Spinal cord (tissue), 9 donors: ENCODE measurements at regions not wholly inside any gene's neighbourhood (a gene's known extent, or its start where the extent isn't known, plus 50 kb on each side); places are given as distances from the start of the nearest gene placed in this dataset.
"Not testable (repeated sequence)": the region's sequence is repeated elsewhere in the genome, so short reads cannot be mapped to it uniquely, and the experiment has no call there.

Experiments
- DNase-seq, 6 donors: peaks; one replicate each; pipeline versions ENCODE4 v3.0.0 to v3.0.0-alpha.2; 2013 to 2015; ENCODE audit warnings: low spot score in 6 of 6, low read depth in 4 of 6
- H3K27ac ChIP-seq: one replicate; pipeline ENCODE4 v1.5.1; 2013; ENCODE audit warnings: low read depth, low read length, control low read depth
- H3K27me3 ChIP-seq: one replicate; pipeline ENCODE4 v1.6.1; 2013; ENCODE audit warnings: low read length; ENCODE audit not compliant: control insufficient read depth, insufficient read depth
- H3K36me3 ChIP-seq: one replicate; pipeline ENCODE4 v1.6.1; 2013; ENCODE audit warnings: low read length; ENCODE audit not compliant: control insufficient read depth, insufficient read depth
- H3K4me1 ChIP-seq: one replicate; pipeline ENCODE4 v1.6.1; 2013; ENCODE audit warnings: low read length; ENCODE audit not compliant: control insufficient read depth, insufficient read depth
- H3K4me3 ChIP-seq: one replicate; pipeline ENCODE4 v1.5.1; 2013; ENCODE audit warnings: low read depth, low read length, control low read depth
- H3K9me3 ChIP-seq: one replicate; pipeline ENCODE4 v1.6.1; 2013; ENCODE audit warnings: low read length; ENCODE audit not compliant: control insufficient read depth, insufficient read depth
- WGBS: methylation state at CpG from one replicate; pipeline ENCODE4 v1.1.5; 2013; ENCODE audit warnings: missing lambda C conversion rate; ENCODE audit not compliant: insufficient coverage; 5-methylcytosine and 5-hydroxymethylcytosine counted together
- donor health status: healthy.

GRCh38 chr10:47166808-47167581, 133.0 kb upstream of the GDF10 start:
- Histone ChIP-seq H3K27ac (peak overlapping the region; percentile 78), H3K4me1 (peaks cover 23% of the 10 kb centered on the region)
- not testable (repeated sequence) for H3K27me3 ChIP-seq, H3K9me3 ChIP-seq, H3K36me3 ChIP-seq, DNase-seq, H3K4me3 ChIP-seq
- 90% methylated on average over 13 of the region's 17 CpGs for WGBS

GRCh38 chr10:47167591-47167990, 132.4 kb upstream of the GDF10 start:
- no peak overlapping the region for H3K4me3 ChIP-seq
- no peak overlapping the region for H3K27ac ChIP-seq
- no peaks in the 10 kb centered on the region for H3K9me3 ChIP-seq
- H3K4me1 ChIP-seq: peaks cover 23% of the 10 kb centered on the region
- H3K27me3 ChIP-seq: no peaks in the 10 kb centered on the region
- DNase-seq: no peak
- no peaks in the 10 kb centered on the region for H3K36me3 ChIP-seq
- 83% methylated on average over 1 of the region's 2 CpGs for WGBS

GRCh38 chr10:47169581-47169980, 130.4 kb upstream of the GDF10 start:
- Histone ChIP-seq H3K4me3 (no peak overlapping the region), H3K36me3 (no peaks in the 10 kb centered on the region), H3K27me3 (no peaks in the 10 kb centered on the region), H3K9me3 (no peaks in the 10 kb centered on the region), H3K4me1 (peaks cover 20% of the 10 kb centered on the region), H3K27ac (no peak overlapping the region)
- DNase-seq: no peak
- no CpG with 5 or more reads among the region's 1 CpG for WGBS

GRCh38 chr10:47173929-47174442, 126.0 kb upstream of the GDF10 start:
- Histone ChIP-seq H3K27me3 (no peaks in the 10 kb centered on the region), H3K4me1 (peaks cover 6% of the 10 kb centered on the region), H3K36me3 (no peaks in the 10 kb centered on the region), H3K27ac (no peak overlapping the region), H3K4me3 (no peak overlapping the region), H3K9me3 (no peaks in the 10 kb centered on the region)
- DNase-seq: no peak
- 30% methylated on average over 1 of the region's 6 CpGs for WGBS

- Histone ChIP-seq H3K4me1 (peaks cover 6% of the 10 kb centered on the region), H3K36me3 (no peaks in the 10 kb centered on the region), H3K27ac (no peak overlapping the region), H3K9me3 (no peaks in the 10 kb centered on the region), H3K4me3 (no peak overlapping the region), H3K27me3 (no peaks in the 10 kb centered on the region)
- 39% methylated on average over 7 of the region's 15 CpGs for WGBS
- peak in 1 of 6 donors; percentile 56 for DNase-seq
Observed at GRCh38 chr10:47175181-47176123, 124.5 kb upstream of the GDF10 start.

GRCh38 chr10:47176206-47176902, 123.6 kb upstream of the GDF10 start:
- 58% methylated on average over 11 of the region's 12 CpGs for WGBS
- Histone ChIP-seq H3K9me3 (no peaks in the 10 kb centered on the region), H3K27me3 (no peaks in the 10 kb centered on the region), H3K27ac (no peak overlapping the region), H3K4me3 (no peak overlapping the region), H3K36me3 (no peaks in the 10 kb centered on the region), H3K4me1 (peaks cover 6% of the 10 kb centered on the region)
- no peak for DNase-seq

- H3K36me3 ChIP-seq: no peaks in the 10 kb centered on the region
- H3K9me3 ChIP-seq: no peaks in the 10 kb centered on the region
- peaks cover 6% of the 10 kb centered on the region for H3K4me1 ChIP-seq
- no peak overlapping the region for H3K4me3 ChIP-seq
- no peaks in the 10 kb centered on the region for H3K27me3 ChIP-seq
- DNase-seq: peak in 2 of 6 donors; percentile 31 to 53
- H3K27ac ChIP-seq: no peak overlapping the region
- 48% methylated on average over 4 of the region's 8 CpGs for WGBS
Observed at GRCh38 chr10:47176903-47177868, 122.8 kb upstream of the GDF10 start.

GRCh38 chr10:47178537-47179290, 121.3 kb upstream of the GDF10 start:
- Histone ChIP-seq H3K9me3 (no peaks in the 10 kb centered on the region), H3K36me3 (no peaks in the 10 kb centered on the region), H3K4me3 (no peak overlapping the region), H3K4me1 (peaks cover 6% of the 10 kb centered on the region), H3K27ac (no peak overlapping the region), H3K27me3 (no peaks in the 10 kb centered on the region)
- DNase-seq: no peak
- WGBS: 93% methylated on average over 5 of the region's 5 CpGs
